ENCODE measurements at regions not wholly inside any gene's neighbourhood (a gene's known extent, or its start where the extent isn't known, plus 50 kb on each side); places are given as distances from the start of the nearest gene placed in this dataset.

DNA sequence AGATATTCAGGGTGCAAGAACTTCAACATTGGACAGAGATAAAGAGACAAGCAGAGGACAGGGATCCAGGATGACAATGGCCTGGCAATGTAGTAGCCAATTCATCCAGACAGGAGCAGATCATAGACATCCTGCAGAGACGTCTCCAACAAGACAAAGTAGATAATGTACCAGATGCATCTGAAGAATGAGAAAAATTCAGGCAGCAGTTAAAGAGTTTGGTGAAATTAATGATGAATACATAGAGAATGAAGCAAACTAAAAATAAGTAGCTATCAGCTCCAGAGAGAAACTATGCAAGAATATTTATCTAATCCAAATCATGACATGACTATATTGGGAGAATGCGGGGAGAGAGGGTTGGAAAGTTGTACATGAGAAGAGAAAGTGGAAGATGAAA, 278.4 kb upstream of the DACH1 start:
- H3K9me3 ChIP-seq (ENCODE audit: low read length), result no peaks in the 10 kb centered on the region
- H3K27ac ChIP-seq (ENCODE audit: extremely low read length, insufficient read depth, low read length), result no peak overlapping the region
- ATAC-seq (no peak), DNase-seq (ENCODE audit: low spot score) (no peak), FAIRE-seq (no peak)
- H3K4me3 ChIP-seq (replicated peaks in 1 of 3; ENCODE audit: insufficient read depth in 1 of 3, low read depth in 2 of 3, low read length in 3 of 3), result no peak overlapping the region
- WGBS (ENCODE audit: low lambda C conversion rate), result 3% methylated on average over 2 of the region's 2 CpGs
- CTCF ChIA-PET (ENCODE audit: low intra/inter-chr PET ratio, low total read pairs), result no interaction called here
- no peak overlapping the region for H2AFZ ChIP-seq (ENCODE audit: low read length)
- in situ Hi-C loops (cut with HindIII; ENCODE audit: extremely low pct_ligation_motif_present, low pct_unique_long_range_greater_than_20kb), result no loop called here
- H3K4me2 ChIP-seq (ENCODE audit: low read depth, low read length), result no peak overlapping the region
- POLR2A ChIA-PET, result no interaction called here
- no peaks in the 10 kb centered on the region for H3K4me1 ChIP-seq (ENCODE audit: insufficient read depth, low read length)
- no peaks in the 10 kb centered on the region for H4K20me1 ChIP-seq (ENCODE audit: insufficient read depth, low read length)
- BruUV-seq (replicated peaks), result no TSS peak
- H3K79me2 ChIP-seq (ENCODE audit: insufficient read depth, low read length), result no peaks in the 10 kb centered on the region
- intact Hi-C loops (cut with micrococcal nuclease; ENCODE audit: unreplicated experiment), result no loop called here
- no peaks in the 10 kb centered on the region for H3K27me3 ChIP-seq (ENCODE audit: control insufficient read depth in 1 of 2, insufficient read depth in 2 of 2, low read length in 2 of 2)
- no peak overlapping the region for H3K9ac ChIP-seq (ENCODE audit: insufficient read depth, low read depth, low read length)
- H3K36me3 ChIP-seq (replicated peaks in 1 of 2; ENCODE audit: control insufficient read depth in 1 of 2, insufficient read depth in 2 of 2, low read length in 2 of 2), result no peaks in the 10 kb centered on the region
- TF ChIP-seq ZNF232 (CRISPR knock-in tag; IDR thresholded peaks at IDR 0.05; ENCODE audit: borderline replicate concordance) (no peak), HNRNPUL1 (IDR thresholded peaks at IDR 0.05; ENCODE audit: low read depth, low read length) (no peak), PCBP1 (IDR thresholded peaks at IDR 0.05; ENCODE audit: borderline replicate concordance, low read depth, low read length) (no peak), RFX1 (IDR thresholded peaks at IDR 0.05) (no peak), ZNF430 (CRISPR knock-in tag; IDR thresholded peaks at IDR 0.05) (no peak), MAFG (CRISPR knock-in tag; IDR thresholded peaks at IDR 0.05) (no peak), ZNF256 (CRISPR knock-in tag; conservative IDR thresholded peaks at IDR 0.05) (no peak), POGZ (CRISPR knock-in tag; IDR thresholded peaks at IDR 0.05) (no peak), PAF1 (CRISPR knock-in tag; IDR thresholded peaks at IDR 0.05) (no peak), SALL1 (CRISPR knock-in tag; IDR thresholded peaks at IDR 0.05) (no peak), RBM39 (IDR thresholded peaks at IDR 0.05; ENCODE audit: low read depth, low read length, poor library complexity, severe bottlenecking) (no peak), AGO2 (optimal IDR thresholded peaks at IDR 0.05; ENCODE audit: low read depth, low read length) (no peak), ZNF556 (CRISPR knock-in tag; IDR thresholded peaks at IDR 0.05; ENCODE audit: borderline replicate concordance) (no peak)
- TF ChIP-seq, protein P1, sequence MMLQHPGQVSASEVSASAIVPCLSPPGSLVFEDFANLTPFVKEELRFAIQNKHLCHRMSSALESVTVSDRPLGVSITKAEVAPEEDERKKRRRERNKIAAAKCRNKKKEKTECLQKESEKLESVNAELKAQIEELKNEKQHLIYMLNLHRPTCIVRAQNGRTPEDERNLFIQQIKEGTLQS (CRISPR knock-in tag; IDR thresholded peaks at IDR 0.05), result no peak
- TF ChIP-seq, protein P2, sequence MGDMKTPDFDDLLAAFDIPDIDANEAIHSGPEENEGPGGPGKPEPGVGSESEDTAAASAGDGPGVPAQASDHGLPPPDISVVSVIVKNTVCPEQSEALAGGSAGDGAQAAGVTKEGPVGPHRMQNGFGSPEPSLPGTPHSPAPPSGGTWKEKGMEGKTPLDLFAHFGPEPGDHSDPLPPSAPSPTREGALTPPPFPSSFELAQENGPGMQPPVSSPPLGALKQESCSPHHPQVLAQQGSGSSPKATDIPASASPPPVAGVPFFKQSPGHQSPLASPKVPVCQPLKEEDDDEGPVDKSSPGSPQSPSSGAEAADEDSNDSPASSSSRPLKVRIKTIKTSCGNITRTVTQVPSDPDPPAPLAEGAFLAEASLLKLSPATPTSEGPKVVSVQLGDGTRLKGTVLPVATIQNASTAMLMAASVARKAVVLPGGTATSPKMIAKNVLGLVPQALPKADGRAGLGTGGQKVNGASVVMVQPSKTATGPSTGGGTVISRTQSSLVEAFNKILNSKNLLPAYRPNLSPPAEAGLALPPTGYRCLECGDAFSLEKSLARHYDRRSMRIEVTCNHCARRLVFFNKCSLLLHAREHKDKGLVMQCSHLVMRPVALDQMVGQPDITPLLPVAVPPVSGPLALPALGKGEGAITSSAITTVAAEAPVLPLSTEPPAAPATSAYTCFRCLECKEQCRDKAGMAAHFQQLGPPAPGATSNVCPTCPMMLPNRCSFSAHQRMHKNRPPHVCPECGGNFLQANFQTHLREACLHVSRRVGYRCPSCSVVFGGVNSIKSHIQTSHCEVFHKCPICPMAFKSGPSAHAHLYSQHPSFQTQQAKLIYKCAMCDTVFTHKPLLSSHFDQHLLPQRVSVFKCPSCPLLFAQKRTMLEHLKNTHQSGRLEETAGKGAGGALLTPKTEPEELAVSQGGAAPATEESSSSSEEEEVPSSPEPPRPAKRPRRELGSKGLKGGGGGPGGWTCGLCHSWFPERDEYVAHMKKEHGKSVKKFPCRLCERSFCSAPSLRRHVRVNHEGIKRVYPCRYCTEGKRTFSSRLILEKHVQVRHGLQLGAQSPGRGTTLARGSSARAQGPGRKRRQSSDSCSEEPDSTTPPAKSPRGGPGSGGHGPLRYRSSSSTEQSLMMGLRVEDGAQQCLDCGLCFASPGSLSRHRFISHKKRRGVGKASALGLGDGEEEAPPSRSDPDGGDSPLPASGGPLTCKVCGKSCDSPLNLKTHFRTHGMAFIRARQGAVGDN (CRISPR knock-in tag; IDR thresholded peaks at IDR 0.05), result no peak
- TF ChIP-seq, protein P3, sequence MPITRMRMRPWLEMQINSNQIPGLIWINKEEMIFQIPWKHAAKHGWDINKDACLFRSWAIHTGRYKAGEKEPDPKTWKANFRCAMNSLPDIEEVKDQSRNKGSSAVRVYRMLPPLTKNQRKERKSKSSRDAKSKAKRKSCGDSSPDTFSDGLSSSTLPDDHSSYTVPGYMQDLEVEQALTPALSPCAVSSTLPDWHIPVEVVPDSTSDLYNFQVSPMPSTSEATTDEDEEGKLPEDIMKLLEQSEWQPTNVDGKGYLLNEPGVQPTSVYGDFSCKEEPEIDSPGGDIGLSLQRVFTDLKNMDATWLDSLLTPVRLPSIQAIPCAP (CRISPR knock-in tag; IDR thresholded peaks at IDR 0.05; ENCODE audit: low read depth), result no peak
